MM.1S (cell line): ENCODE measurements at regions not wholly inside any gene's neighbourhood (a gene's known extent, or its start where the extent isn't known, plus 50 kb on each side); places are given as distances from the start of the nearest gene placed in this dataset.

Experiments used
- CTCF ChIP-seq: fragments of 300-600 bp; sonication (generic); IDR thresholded peaks from 2 replicates; pipeline ENCODE4 v1.5.1; 2016; ENCODE audit warnings: antibody characterized with exemption, low read length, mixed read lengths
- EZH2 ChIP-seq: fragments of 300-600 bp; sonication (generic); optimal IDR thresholded peaks from 2 replicates; pipeline ENCODE3; 2017; ENCODE audit warnings: low read depth, mild to moderate bottlenecking, antibody characterized with exemption, low read length, mixed read lengths
- EZH2phosphoT487 ChIP-seq: fragments of 300-600 bp; sonication (generic); IDR thresholded peaks from 2 replicates; pipeline ENCODE4 v1.6.1; 2018; ENCODE audit warnings: antibody characterized with exemption, low read length

- no peak for TF ChIP-seq CTCF
- no peak for TF ChIP-seq EZH2
- TF ChIP-seq EZH2phosphoT487, result no peak
These were observed 727.7 kb downstream of the NTRK3 start for GRCh38 chr15:87528873-87529272.
